ENCODE measurements at regions not wholly inside any gene's neighbourhood (a gene's known extent, or its start where the extent isn't known, plus 50 kb on each side); places are given as distances from the start of the nearest gene placed in this dataset.

DNA sequence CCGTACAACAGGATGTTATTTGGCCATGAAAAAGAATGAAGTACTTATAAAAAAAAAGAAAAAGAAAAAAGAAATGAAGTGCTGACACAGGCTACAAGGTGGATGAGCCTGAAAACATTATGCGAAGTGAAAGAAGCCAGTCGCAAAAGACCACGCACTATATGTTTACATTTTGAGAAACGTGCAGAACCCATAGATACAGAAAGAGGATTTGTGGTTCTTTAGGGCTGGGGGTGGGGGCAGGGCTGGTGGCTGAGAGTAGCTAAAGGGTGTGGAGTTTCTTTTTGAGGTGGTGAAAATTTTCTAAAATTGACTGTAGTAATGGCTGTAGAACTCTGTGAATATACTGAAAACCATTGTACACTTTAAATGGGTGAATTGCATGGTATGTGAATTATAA is 86.0 kb upstream of the FAM20C start:
- no peaks in the 10 kb centered on the region for H3K27me3 ChIP-seq (ENCODE audit: control insufficient read depth, insufficient read depth, low read length)
- DNase-seq (ENCODE audit: low read depth) = no peak
- no peaks in the 10 kb centered on the region for H3K36me3 ChIP-seq (ENCODE audit: control insufficient read depth, insufficient read depth, low read length)
- no peak overlapping the region for H3K4me3 ChIP-seq (ENCODE audit: low read depth, low read length)
- TF ChIP-seq, protein P1, sequence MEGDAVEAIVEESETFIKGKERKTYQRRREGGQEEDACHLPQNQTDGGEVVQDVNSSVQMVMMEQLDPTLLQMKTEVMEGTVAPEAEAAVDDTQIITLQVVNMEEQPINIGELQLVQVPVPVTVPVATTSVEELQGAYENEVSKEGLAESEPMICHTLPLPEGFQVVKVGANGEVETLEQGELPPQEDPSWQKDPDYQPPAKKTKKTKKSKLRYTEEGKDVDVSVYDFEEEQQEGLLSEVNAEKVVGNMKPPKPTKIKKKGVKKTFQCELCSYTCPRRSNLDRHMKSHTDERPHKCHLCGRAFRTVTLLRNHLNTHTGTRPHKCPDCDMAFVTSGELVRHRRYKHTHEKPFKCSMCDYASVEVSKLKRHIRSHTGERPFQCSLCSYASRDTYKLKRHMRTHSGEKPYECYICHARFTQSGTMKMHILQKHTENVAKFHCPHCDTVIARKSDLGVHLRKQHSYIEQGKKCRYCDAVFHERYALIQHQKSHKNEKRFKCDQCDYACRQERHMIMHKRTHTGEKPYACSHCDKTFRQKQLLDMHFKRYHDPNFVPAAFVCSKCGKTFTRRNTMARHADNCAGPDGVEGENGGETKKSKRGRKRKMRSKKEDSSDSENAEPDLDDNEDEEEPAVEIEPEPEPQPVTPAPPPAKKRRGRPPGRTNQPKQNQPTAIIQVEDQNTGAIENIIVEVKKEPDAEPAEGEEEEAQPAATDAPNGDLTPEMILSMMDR (IDR thresholded peaks at IDR 0.05; ENCODE audit: insufficient read depth, low read length, poor library complexity, severe bottlenecking) = no peak

DNA sequence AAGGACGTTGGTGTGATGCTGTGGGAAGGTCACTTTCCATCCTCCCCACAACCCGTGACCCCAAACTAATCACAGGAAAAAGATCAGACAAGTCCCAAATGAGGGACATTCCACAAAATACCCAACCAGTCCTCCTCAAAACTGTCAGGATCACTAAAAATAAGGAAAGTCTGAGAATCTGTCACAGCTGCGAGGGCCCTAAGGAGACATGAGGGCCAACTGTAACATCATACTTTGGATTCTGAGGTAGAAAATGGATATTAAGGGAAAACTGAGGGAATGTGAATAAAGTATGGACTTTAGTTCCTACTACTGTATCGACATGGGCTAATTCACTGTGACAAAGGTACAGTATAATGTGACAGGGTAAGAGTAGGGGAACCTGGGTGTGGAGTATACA is 85.1 kb upstream of the FAM20C start:
- H3K36me3 ChIP-seq (ENCODE audit: control insufficient read depth, insufficient read depth, low read length) = no peaks in the 10 kb centered on the region
- no peak overlapping the region for H3K4me3 ChIP-seq (ENCODE audit: low read depth, low read length)
- TF ChIP-seq, protein P1 (IDR thresholded peaks at IDR 0.05; ENCODE audit: insufficient read depth, low read length, poor library complexity, severe bottlenecking) = no peak
- DNase-seq (ENCODE audit: low read depth) = no peak
- no peaks in the 10 kb centered on the region for H3K27me3 ChIP-seq (ENCODE audit: control insufficient read depth, insufficient read depth, low read length)

DNA sequence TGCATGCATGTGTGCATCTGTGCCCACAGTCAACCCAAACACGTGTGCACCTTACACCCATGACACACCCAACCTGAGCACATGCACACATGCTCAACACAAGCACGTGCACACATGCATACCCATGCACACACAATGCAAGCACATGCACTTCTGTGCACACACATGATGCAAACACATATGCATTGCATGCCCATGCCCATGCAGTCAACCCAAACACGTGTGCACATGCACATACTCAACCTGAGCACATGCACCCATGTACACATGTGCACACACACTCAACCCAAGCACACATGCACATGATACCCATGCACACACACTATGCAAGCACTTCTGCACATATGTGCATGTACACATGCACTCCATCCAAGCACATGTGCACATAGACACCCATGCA is 84.5 kb upstream of the FAM20C start:
- TF ChIP-seq, protein P1 (IDR thresholded peaks at IDR 0.05; ENCODE audit: insufficient read depth, low read length, poor library complexity, severe bottlenecking) = no peak
- no peak for DNase-seq (ENCODE audit: low read depth)
- H3K27me3 ChIP-seq (ENCODE audit: control insufficient read depth, insufficient read depth, low read length) = no peaks in the 10 kb centered on the region
- H3K4me3 ChIP-seq (ENCODE audit: low read depth, low read length) = no peak overlapping the region
- H3K36me3 ChIP-seq (ENCODE audit: control insufficient read depth, insufficient read depth, low read length) = no peaks in the 10 kb centered on the region

DNA sequence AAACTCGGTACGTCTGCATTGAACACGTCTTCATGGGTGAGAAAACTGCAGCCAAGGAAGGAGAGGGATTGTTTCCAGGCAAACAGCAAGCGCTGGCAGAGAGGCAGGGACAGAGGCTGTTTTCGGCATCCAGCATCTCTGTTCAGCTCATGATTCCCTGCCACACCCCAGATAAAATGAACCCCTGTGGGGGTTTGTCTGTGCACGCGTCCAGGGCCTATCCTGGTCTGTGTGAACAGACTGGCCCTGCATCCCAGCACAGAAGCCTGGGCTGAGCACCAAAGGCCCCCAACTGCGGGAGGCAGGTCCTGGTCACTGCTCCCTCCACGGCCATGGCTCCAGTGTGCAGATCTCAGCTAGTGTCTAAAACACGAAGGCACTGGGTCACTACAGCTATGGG is 83.3 kb upstream of the FAM20C start:
- Histone ChIP-seq H3K36me3 (ENCODE audit: control insufficient read depth, insufficient read depth, low read length) (no peaks in the 10 kb centered on the region), H3K27me3 (ENCODE audit: control insufficient read depth, insufficient read depth, low read length) (no peaks in the 10 kb centered on the region), H3K4me3 (ENCODE audit: low read depth, low read length) (no peak overlapping the region)
- no peak for DNase-seq (ENCODE audit: low read depth)
- TF ChIP-seq, protein P1 (IDR thresholded peaks at IDR 0.05; ENCODE audit: insufficient read depth, low read length, poor library complexity, severe bottlenecking) = no peak

DNA sequence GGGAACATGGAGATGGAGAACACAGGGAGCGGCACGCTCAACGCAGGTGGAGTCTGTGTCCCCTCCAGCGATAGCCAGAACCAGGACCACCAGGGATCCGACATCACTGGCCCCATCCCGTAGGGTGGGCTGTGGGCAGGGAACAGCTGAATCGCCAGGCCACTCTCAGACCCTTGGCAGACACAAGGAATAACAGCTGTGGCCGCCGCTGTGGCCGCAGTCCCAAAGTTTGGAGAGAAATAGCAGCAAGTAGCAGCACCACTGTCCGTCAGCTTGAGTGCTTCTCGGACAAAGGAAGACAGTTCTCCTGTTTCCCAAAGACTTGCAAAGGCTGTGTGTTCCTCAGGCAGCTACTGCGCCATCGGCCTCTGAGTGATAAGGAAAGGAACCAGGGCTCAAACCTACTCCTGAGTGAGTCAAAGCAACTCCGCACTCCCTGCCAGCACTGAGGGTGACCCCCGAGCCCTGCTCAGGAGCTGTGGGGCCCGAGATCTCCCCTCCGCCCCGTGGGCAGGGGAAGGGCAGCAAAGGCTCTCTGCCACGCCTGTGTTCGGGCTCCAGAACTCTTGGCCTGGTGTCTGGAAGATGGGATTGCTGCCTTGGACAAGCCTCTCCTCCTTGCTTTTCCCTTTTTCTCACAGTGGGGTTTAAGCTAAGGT is 82.3 kb upstream of the FAM20C start:
- DNase-seq (ENCODE audit: low read depth) = no peak
- no peaks in the 10 kb centered on the region for H3K27me3 ChIP-seq (ENCODE audit: control insufficient read depth, insufficient read depth, low read length)
- no peaks in the 10 kb centered on the region for H3K36me3 ChIP-seq (ENCODE audit: control insufficient read depth, insufficient read depth, low read length)
- H3K4me3 ChIP-seq (ENCODE audit: low read depth, low read length) = no peak overlapping the region
- TF ChIP-seq, protein P1 (IDR thresholded peaks at IDR 0.05; ENCODE audit: insufficient read depth, low read length, poor library complexity, severe bottlenecking) = no peak

DNA sequence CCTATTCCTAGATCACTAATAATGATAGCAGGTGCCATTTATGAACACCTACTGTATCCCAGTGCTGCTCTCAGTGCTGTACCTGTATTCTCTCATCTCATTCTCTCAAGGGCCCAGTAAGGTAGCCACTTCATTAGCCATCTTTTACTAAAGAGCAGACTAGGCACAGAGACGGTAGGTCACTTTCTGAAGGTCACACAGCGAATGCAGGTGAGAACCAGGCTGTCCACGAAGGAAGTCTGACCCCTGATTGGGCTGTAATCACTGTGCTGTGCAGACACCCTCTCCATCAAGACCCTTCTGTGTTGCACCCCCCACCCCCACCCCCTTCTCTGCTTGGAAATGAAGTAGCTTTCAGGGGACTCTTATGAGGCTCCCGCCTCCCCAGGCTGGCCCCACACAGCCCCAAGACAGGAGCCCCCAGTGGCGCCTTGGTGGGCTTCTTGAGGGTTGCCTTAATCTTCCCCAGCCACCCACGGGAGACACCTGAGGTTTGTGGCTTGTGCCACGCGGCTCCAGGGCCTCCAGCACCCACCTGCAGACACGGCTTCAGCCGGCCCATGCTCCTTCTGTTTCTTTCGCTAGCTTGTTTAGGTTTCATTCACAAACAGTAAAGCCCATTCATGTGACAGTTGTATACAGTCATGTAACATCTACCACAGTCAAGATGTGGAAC is 81.7 kb upstream of the FAM20C start:
- Histone ChIP-seq H3K27me3 (ENCODE audit: control insufficient read depth, insufficient read depth, low read length) (no peaks in the 10 kb centered on the region), H3K36me3 (ENCODE audit: control insufficient read depth, insufficient read depth, low read length) (no peaks in the 10 kb centered on the region), H3K4me3 (ENCODE audit: low read depth, low read length) (no peak overlapping the region)
- TF ChIP-seq, protein P1 (IDR thresholded peaks at IDR 0.05; ENCODE audit: insufficient read depth, low read length, poor library complexity, severe bottlenecking) = no peak
- DNase-seq (ENCODE audit: low read depth) = no peak

All from kidney epithelial cell (primary cell).